HG03103 (cell line): ENCODE measurements at regions not wholly inside any gene's neighbourhood (a gene's known extent, or its start where the extent isn't known, plus 50 kb on each side); places are given as distances from the start of the nearest gene placed in this dataset.

ENCODE experiments used
- ATAC-seq: cut with Tn5 transposase; IDR thresholded peaks from one replicate; pipeline ENCODE4 v1.9.1; 2021; ENCODE audit warnings: low read depth; ENCODE audit not compliant: unreplicated experiment

GRCh38 chr18:64278026-64278425, 129.1 kb upstream of the LINC00305 start:
- no peak for ATAC-seq

- no peak for ATAC-seq
Measured at GRCh38 chr18:64276311-64277090, 127.6 kb upstream of the LINC00305 start.

DNA sequence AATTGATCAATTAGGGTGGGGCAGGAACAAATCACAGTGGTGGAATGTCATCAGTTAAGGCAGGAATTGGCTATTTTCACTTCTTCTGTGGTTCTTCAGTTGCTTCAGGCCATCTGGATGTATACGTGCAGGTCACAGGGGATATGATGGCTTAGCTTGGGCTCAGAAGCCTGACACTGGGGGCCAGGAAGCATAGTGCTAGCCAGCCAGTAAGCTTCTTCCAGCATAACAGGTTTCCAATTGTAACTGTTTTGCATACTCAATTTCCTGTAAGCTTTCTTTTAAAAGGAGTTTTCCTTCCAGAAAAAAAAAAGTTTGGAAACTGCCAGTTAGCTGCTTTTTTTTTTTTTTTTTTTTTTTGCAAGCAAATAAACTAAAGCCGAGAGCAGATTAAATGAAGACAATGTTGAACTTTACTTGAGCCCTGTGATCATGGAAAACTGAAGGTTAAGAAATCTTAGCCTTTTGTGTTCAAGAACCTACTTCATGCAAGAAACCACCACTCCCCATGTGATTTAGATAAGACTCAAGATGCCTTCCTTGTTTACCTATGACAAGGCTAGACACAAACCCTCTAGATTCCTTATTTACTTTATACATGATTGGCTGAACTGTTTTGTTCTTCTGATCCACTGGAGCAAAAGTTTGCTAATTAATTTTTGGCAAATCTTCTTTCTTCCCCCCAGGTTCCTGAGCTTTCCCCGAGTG, 126.9 kb upstream of the LINC00305 start:
- no peak for ATAC-seq

DNA sequence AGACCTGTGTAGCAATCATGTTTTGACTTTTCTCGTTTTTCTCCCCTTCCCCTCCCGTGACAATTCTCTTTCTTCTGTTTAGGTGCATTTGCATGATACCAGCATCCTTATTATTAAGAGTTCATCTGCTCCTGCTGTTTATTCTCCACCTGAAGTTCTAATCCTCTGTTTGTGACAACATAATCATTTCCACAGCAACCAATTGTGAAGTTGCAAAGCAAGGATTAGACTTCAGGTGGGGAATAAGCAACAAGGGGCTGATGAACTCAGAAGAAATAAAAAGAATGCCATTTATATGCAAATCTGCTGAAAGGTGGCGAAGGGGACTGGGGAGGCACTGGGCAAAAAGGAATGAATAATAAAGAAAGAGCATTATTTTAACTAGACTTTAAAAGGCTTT, 124.8 kb upstream of the LINC00305 start:
- ATAC-seq, result no peak

GRCh38 chr18:64271975-64272659, 123.2 kb upstream of the LINC00305 start:
- no peak for ATAC-seq

GRCh38 chr18:64271246-64271645, 122.4 kb upstream of the LINC00305 start:
- ATAC-seq, result no peak

DNA sequence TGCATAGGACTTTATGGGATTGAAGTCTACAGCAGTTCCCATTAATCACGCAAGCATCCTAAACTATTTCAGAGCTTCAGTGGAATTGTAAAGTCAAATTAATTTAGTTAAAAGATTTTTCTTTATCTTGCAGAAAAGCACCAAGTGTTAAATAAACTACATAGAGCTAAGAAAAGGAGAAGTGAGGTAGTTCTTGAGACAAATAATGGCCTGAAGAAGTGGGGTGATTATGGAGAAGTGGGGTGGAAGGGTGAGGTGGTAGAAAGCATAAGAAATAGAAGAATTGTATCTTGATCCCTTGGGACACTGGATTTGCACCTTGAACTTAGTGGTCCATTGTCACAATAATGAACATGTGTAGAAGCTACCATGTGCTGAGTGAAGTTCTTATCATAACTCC, 121.7 kb upstream of the LINC00305 start:
- ATAC-seq, result no peak

- ATAC-seq, result no peak
Measured at GRCh38 chr18:64270121-64270520, 121.2 kb upstream of the LINC00305 start.

GRCh38 chr18:64264171-64264570, 115.3 kb upstream of the LINC00305 start:
- no peak for ATAC-seq

DNA sequence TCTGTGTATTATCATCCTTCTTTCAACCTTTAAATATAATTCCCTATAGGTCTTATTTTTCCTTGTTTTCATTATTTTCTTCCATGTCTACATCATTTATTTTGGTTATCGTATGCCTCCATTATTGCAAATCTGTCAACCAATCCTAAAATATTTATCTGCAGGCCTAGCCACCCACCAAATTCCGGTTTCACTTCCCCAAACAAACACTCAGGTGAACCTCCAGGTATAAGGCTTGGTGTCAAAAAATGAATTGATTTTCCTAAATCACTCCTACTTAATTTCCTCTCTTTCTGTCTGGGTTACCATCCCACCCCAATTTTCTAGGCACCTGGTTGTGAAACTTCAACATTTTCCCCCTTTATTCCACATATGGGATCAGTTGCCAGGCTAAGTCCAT, 111.9 kb upstream of the LINC00305 start:
- no peak for ATAC-seq

- no peak for ATAC-seq
Measured at GRCh38 chr18:64259871-64260270, 111.0 kb upstream of the LINC00305 start.

- no peak for ATAC-seq
Measured at GRCh38 chr18:64258111-64258650, 109.3 kb upstream of the LINC00305 start.

- no peak for ATAC-seq
Measured at GRCh38 chr18:64254399-64255093, 105.7 kb upstream of the LINC00305 start.

DNA sequence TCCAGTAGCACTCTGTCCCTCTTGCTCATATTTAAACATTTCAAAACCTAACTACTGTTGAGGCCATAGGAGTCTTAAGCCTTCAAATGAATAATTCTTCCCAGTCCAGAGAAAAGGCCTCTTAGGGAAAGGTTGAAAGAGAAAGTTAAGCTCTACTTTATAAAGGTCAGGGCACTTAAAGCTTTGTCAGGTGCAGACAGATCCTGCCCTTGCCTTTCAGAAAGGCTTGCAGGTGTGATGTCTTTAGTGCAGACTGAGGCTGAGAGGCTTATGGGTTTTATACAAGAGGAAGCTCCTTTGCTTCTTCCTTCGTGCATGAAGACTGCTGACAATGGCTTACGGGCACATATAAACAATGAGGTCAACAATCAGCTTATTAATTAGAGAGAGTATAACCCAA, 105.0 kb upstream of the LINC00305 start:
- no peak for ATAC-seq

DNA sequence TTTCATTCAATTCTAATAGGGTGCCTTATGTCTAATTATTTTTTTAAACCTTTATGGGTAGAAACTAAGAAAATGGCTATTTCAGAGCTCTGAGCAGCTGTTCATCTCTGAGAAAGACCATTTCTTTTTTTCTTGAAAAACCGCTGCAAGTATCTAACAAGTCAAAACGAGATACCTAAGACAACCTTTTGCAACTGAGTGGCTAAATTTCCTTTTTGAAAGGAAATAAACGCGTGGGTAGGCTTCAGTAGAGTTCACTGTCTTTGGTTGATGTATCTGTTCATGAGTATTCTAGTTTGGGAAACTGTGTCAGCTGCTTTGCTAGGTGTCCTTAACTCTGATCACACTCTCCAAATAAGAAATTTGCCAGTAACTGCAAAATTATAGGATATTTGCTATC, 104.3 kb upstream of the LINC00305 start:
- ATAC-seq, result no peak

DNA sequence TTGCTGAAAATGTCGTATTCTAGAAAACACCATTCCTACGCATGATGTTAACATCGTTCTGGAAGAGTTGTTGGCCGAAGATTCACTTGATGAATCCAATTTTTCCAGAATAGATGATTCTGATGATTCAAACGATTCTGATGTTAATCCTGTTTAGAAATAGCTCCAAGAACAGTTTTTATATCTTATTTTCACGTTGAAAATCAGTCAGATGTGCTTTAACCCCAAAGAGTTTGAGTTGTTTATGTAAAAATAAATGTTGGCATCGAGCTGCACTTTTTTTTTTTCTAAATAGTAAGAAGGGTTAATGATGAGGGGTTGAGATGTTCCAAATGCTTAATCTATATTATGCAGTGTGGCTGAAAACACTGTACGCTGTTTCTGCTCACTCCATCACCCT, 99.9 kb upstream of the LINC00305 start:
- no peak for ATAC-seq

DNA sequence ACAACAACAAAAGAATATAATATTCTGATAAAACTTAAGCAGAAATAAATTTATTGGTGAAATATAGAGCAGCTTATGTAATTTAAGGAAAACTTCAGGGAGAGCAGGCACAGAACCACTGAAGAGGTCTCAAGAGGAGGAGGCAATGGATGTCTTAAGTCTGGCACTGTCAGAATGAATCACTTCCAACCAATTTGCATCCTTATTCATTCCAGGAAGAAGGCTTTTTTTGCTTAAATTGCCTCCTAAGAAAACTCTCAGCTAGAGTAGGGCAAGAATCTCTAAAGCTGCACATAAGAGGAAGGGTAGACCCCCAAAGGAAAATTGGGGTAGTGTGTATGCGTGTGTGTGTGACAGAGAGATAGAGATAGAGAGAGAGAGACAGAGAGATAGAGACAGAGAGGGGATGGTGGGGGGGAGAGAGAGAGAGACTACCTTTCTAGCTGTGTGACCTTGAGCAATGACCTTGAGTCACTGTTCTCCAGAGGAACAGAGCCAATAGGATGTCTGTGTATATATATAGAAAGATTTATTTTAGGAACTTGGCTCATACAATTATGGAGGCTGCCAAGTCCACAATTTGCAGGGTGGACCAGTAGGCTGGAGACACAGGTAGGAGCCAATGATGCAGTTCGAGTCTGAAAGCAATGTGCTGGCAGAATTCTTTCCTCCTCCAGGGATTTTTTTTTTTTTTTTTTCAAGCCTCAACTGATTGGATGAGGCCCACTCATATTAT, 96.4 kb upstream of the LINC00305 start:
- no peak for ATAC-seq

GRCh38 chr18:64244571-64244970, 95.7 kb upstream of the LINC00305 start:
- ATAC-seq, result no peak

DNA sequence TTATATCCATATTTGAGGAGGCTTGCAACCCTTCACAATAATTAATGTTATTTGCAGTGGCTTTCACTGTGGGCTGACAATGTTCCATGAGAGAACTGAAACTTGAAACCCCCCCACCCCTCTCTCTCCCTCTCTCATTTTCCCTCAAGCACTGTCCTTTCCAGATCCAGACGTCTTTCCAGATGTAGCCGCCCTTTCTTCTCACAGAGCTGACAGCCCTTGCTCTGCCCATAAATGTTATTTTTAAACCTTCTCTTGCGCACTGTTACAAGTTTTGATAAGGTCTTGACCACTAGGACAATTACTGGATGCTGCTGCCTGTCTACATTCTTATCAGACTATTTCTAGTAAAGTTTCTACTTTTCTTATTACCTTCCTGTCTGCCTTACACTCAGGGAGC, 91.4 kb upstream of the LINC00305 start:
- ATAC-seq, result no peak

DNA sequence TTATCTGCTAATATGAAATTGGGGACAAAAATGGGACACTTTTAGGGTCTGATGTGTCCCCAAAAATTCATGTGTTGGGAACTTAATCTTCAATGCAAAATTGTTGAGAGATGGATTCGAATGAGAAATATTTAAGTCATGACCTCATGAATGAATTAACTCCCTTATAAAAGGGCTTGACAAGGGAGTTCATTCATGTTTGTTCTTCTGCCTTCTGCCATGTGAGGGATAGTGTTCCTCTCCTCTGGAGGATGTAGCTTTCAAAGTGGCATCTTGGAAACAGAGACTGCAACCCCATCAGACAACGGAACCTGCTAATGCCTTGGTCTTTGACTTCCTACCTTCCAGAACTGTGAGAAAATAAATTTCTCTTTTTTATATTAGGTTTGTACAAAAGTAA, 89.2 kb upstream of the LINC00305 start:
- no peak for ATAC-seq
